ENCODE measurements at regions not wholly inside any gene's neighbourhood (a gene's known extent, or its start where the extent isn't known, plus 50 kb on each side); places are given as distances from the start of the nearest gene placed in this dataset.
"Not testable (repeated sequence)": the region's sequence is repeated elsewhere in the genome, so short reads cannot be mapped to it uniquely, and the experiment has no call there.

DNA sequence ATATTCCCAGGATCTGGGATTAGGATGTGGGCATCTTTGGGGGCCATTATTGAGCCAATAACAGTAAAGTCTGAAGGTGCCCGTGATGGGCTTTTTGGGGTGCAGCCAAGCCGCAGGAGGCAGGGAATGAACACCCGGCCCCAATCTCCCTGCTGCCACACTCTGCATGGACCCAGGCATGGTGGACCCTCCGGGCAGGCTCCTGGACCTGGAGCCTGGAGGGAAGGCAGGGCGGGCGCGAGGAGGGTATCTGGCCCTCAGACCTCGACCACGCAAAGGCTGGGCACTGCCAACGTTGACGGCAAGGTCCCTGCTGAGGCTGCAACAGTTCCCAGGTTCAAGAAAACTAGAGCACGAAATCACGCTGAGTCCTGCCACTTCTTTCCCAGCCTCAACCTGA is 150.9 kb upstream of the ZNF469 start:
- H3K4me2 ChIP-seq; DNase-seq (ENCODE audit: low read depth in 1 of 2, low spot score in 1 of 2); POLR2A ChIA-PET; CTCF ChIA-PET; H3K4me3 ChIP-seq; H3K9me3 ChIP-seq; FAIRE-seq; ATAC-seq: not testable (repeated sequence)
- Histone ChIP-seq H3K4me1 (peaks cover 18% of the 10 kb centered on the region), H3K27ac (peak overlapping the region in 1 of 2 experiments; percentile 88; a peak in 2 of 6 replicates)
- 93% methylated on average over 9 of the region's 13 CpGs for WGBS (ENCODE audit: missing lambda C conversion rate)

- POLR2A ChIA-PET; CTCF ChIA-PET; H3K9me3 ChIP-seq; ATAC-seq; DNase-seq (ENCODE audit: low read depth in 1 of 2, low spot score in 1 of 2); H3K4me3 ChIP-seq; H3K4me2 ChIP-seq; FAIRE-seq: not testable (repeated sequence)
- peak overlapping the region; percentile 45 to 88; a peak in 4 of 6 replicates for H3K27ac ChIP-seq
- WGBS (ENCODE audit: missing lambda C conversion rate), result 94% methylated on average over 22 of the region's 31 CpGs
- peaks cover 21% of the 10 kb centered on the region for H3K4me1 ChIP-seq
- TF ChIP-seq, protein P1, sequence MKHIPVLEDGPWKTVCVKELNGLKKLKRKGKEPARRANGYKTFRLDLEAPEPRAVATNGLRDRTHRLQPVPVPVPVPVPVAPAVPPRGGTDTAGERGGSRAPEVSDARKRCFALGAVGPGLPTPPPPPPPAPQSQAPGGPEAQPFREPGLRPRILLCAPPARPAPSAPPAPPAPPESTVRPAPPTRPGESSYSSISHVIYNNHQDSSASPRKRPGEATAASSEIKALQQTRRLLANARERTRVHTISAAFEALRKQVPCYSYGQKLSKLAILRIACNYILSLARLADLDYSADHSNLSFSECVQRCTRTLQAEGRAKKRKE (CRISPR knock-in tag; IDR thresholded peaks at IDR 0.05; ENCODE audit: low read depth), result peak; percentile 32; the same call in 1 of the 2 replicates
Observed at GRCh38 chr16:88232401-88233258, 150.1 kb upstream of the ZNF469 start.

DNA sequence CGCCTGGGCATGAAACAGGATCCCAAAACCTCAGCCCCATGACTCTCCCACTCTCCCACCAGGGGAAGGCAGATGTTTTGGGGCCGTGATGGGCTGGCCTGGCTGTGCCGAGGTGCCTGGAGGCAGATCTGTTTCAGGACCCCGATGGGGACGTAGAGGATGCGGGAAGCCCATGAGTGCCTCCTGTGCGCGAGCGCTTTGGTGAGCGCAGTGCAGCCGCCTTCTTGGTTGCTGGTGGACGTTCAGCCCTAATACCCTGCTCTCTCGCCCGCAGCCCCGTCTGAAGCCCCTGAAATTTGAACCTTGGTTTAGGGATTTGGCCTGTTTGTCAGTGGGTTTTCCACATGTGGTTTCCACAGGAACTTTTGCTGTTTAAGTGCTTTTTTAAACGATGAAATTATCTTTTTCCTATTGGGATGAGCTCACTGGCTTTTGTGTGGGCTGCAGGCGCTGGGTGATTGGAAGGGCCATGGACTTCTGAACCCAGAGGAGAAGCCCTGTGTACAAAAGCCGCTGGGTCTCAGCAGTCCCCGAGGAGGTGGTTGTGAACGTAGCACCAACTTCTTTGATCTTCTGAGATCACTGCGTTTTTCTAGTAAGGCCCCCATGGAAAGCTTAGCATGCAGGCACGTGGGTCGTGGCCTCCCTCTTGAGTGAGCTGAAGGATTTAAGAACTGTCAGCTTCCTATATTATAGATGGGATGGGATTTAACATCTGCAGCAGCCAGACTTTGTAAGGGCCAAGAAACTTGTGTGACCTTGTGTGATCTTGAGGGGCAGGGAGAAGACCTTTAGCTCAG is 148.9 kb upstream of the ZNF469 start:
- 90% methylated on average over 21 of the region's 23 CpGs for WGBS (ENCODE audit: missing lambda C conversion rate)
- POLR2A ChIA-PET; H3K4me3 ChIP-seq; H3K9me3 ChIP-seq; DNase-seq (ENCODE audit: low read depth in 1 of 2, low spot score in 1 of 2); FAIRE-seq; ATAC-seq; CTCF ChIA-PET: not testable (repeated sequence)
- Histone ChIP-seq H3K27ac (peak overlapping the region; percentile 73 to 88), H3K4me2 (peak overlapping the region; percentile 32; the same call in 1 of the 3 replicates), H3K4me1 (peaks cover 32% of the 10 kb centered on the region)

GRCh38 chr16:88234421-88235271 is 148.1 kb upstream of the ZNF469 start:
- peak overlapping the region; percentile 45; the same call in 2 of the 3 replicates for H3K4me2 ChIP-seq
- 0 out of 2 replicates have a peak, but pooled peaks have one; percentile 60 for TF ChIP-seq ZSCAN20 (CRISPR knock-in tag; IDR thresholded peaks at IDR 0.05)
- TF ChIP-seq MAX (IDR thresholded peaks at IDR 0.05), result 0 out of 2 replicates have a peak, but pooled peaks have one; percentile 22
- peak; percentile 54; the same call in 1 of the 2 replicates for TF ChIP-seq GATA3 (IDR thresholded peaks at IDR 0.05; ENCODE audit: borderline replicate concordance)
- TF ChIP-seq, protein P1 (CRISPR knock-in tag; IDR thresholded peaks at IDR 0.05; ENCODE audit: low read depth), result peak; percentile 30; the same call in 1 of the 2 replicates
- H3K4me3 ChIP-seq; H3K9me3 ChIP-seq; POLR2A ChIA-PET; TF ChIP-seq FOSL2 (IDR thresholded peaks at IDR 0.05): not testable (repeated sequence)
- TF ChIP-seq FOSL2 (CRISPR knock-in tag; IDR thresholded peaks at IDR 0.05), result peak; percentile 21; the same call in 1 of the 2 replicates
- TF ChIP-seq EP300 (IDR thresholded peaks at IDR 0.05), result peak in 1 of 2 experiments; percentile 29; a peak in 1 of 5 replicates
- 64% methylated on average over 17 of the region's 46 CpGs for WGBS (ENCODE audit: missing lambda C conversion rate)
- CTCF ChIA-PET, result interaction anchor here (1.0 kb wide), 1 partner anchor 203 kb away, joined by 3 read pairs; no protein-coding TSS in a partner anchor
- ATAC-seq (peak; percentile 46 to 68; a peak in 5 of 6 replicates), DNase-seq (ENCODE audit: low read depth in 1 of 2, low spot score in 1 of 2) (peak in 1 of 2 experiments; percentile 40), FAIRE-seq (peak; percentile 28)
- peaks cover 32% of the 10 kb centered on the region for H3K4me1 ChIP-seq
- H3K27ac ChIP-seq, result peak overlapping the region; percentile 75 to 88

DNA sequence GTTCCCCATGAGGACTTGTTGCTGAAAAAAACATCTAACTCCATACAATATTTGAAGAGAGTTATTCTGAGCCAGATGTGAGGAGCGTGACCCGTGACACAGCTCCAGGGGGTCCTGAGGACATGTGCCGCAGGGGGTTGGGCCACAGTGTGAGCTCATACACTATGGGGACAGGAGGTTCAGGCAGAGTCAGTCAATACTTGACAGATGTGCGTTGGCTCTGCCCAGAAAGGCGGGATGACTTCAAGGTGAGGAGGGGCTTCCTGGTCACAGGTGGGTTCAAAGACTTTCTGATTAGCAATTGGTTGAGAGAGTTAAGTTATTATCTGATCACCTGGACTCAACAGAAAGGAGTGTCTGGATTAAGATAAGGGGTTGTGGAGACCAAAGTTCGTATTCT is 147.1 kb upstream of the ZNF469 start:
- H3K4me3 ChIP-seq; FAIRE-seq; H3K9me3 ChIP-seq; CTCF ChIA-PET; POLR2A ChIA-PET; DNase-seq (ENCODE audit: low read depth in 1 of 2, low spot score in 1 of 2); ATAC-seq; H3K4me2 ChIP-seq: not testable (repeated sequence)
- 97% methylated on average over 6 of the region's 6 CpGs for WGBS (ENCODE audit: missing lambda C conversion rate)
- Histone ChIP-seq H3K27ac (peak overlapping the region; percentile 75 to 88), H3K4me1 (peaks cover 39% of the 10 kb centered on the region)

DNA sequence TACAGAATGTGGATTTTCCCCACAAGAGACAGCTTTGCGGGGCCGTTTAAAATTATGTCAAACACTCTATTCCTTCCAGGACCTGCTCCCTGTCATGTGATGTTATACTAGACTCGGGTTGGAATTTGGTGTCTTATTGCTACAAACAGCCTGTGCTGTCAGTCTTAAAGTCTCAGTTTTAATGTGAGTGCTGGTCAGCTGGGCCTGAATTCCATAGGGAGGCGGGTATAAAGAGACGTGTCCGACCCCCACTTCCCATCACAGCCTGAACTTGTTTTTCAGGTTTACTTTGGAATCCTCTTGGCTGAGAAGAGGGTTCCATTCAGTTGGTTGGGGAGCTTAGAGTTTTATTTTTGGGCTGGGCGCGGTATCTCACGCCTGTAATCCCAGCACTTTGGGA is 146.5 kb upstream of the ZNF469 start:
- POLR2A ChIA-PET; H3K9me3 ChIP-seq; DNase-seq (ENCODE audit: low read depth in 1 of 2, low spot score in 1 of 2); FAIRE-seq; H3K4me2 ChIP-seq; CTCF ChIA-PET; ATAC-seq; H3K4me3 ChIP-seq: not testable (repeated sequence)
- peak overlapping the region; percentile 75 to 88; a peak in 5 of 6 replicates for H3K27ac ChIP-seq
- 89% methylated on average over 7 of the region's 9 CpGs for WGBS (ENCODE audit: missing lambda C conversion rate)
- peaks cover 44% of the 10 kb centered on the region for H3K4me1 ChIP-seq

DNA sequence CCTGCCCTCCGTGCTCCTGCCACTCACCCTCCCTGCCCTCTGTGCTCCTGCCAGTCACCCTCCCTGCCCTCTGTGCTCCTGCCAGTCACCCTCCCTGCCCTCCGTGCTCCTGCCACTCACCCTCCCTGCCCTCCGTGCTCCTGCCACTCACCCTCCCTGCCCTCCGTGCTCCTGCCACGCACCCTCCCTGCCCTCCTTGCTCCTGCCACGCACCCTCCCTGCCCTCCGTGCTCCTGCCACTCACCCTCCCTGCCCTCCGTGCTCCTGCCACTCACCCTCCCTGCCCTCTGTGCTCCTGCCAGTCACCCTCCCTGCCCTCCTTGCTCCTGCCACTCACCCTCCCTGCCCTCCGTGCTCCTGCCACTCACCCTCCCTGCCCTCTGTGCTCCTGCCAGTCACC is 145.4 kb upstream of the ZNF469 start:
- H3K4me3 ChIP-seq; POLR2A ChIA-PET; FAIRE-seq; DNase-seq (ENCODE audit: low read depth in 1 of 2, low spot score in 1 of 2); H3K4me2 ChIP-seq; H3K9me3 ChIP-seq; CTCF ChIA-PET; ATAC-seq: not testable (repeated sequence)
- H3K4me1 ChIP-seq, result peaks cover 55% of the 10 kb centered on the region
- H3K27ac ChIP-seq, result peak overlapping the region; percentile 91 to 95; a peak in 5 of 6 replicates
- WGBS (ENCODE audit: missing lambda C conversion rate), result 95% methylated on average over 7 of the region's 9 CpGs
